ENCODE measurements at regions not wholly inside any gene's neighbourhood (a gene's known extent, or its start where the extent isn't known, plus 50 kb on each side); places are given as distances from the start of the nearest gene placed in this dataset.
"Not testable (repeated sequence)": the region's sequence is repeated elsewhere in the genome, so short reads cannot be mapped to it uniquely, and the experiment has no call there.

GRCh38 chr1:121050097-121050496, 134.0 kb downstream of the FAM72B start:
- H4K20me1 ChIP-seq (ENCODE audit: insufficient read depth, low read length); H3K36me3 ChIP-seq (replicated peaks in 1 of 2; ENCODE audit: control insufficient read depth in 1 of 2, insufficient read depth in 2 of 2, low read length in 2 of 2); H2AFZ ChIP-seq (ENCODE audit: low read length); FAIRE-seq; CTCF ChIA-PET (ENCODE audit: low intra/inter-chr PET ratio, low total read pairs); intact Hi-C loops (cut with micrococcal nuclease; ENCODE audit: unreplicated experiment); H3K9me3 ChIP-seq (ENCODE audit: low read length); H3K9ac ChIP-seq (ENCODE audit: insufficient read depth, low read depth, low read length); H3K4me1 ChIP-seq (ENCODE audit: insufficient read depth, low read length); H3K27ac ChIP-seq (ENCODE audit: extremely low read length, insufficient read depth, low read length); H3K4me3 ChIP-seq (replicated peaks in 1 of 3; ENCODE audit: insufficient read depth in 1 of 3, low read depth in 2 of 3, low read length in 3 of 3); DNase-seq (ENCODE audit: low spot score); H3K4me2 ChIP-seq (ENCODE audit: low read depth, low read length); BruUV-seq (replicated peaks); POLR2A ChIA-PET; ATAC-seq; H3K27me3 ChIP-seq (ENCODE audit: control insufficient read depth in 1 of 2, insufficient read depth in 2 of 2, low read length in 2 of 2); in situ Hi-C loops (cut with HindIII; ENCODE audit: extremely low pct_ligation_motif_present, low pct_unique_long_range_greater_than_20kb); H3K79me2 ChIP-seq (ENCODE audit: insufficient read depth, low read length): not testable (repeated sequence)
- WGBS (ENCODE audit: low lambda C conversion rate): 32% methylated on average over 5 of the region's 5 CpGs

DNA sequence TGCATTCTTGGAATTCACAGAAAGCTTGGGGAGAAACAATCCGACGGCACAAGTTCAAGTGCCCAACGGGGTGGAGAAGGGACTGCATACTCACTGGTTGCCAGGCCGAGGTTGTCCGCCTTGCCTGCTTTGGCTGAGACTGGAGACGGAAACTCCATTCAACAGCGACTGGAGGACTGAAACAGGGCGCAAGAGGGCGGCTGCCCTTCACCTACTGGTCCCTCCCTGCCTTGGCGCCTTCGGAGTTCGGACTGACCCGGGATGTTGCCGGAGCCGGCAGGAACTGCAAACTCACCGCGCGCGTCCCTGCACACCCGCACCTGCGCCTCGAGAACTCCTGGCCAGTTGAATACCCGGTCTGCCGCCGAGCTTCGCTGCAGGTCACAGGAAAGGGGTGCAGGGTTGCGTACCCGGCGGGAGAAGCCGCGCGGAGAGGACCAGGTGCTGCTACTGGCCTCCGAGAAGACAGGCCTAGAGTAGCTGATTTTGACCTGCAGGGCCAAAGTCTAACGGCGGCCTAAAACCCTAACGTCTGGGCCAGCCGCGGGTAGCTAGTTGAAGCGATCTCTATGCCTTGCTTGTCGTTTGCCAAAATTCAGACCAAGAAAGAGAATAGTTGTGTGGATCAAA, 132.9 kb downstream of the FAM72B start:
- H3K27me3 ChIP-seq (ENCODE audit: control insufficient read depth in 1 of 2, insufficient read depth in 2 of 2, low read length in 2 of 2); H3K9me3 ChIP-seq (ENCODE audit: low read length); H3K27ac ChIP-seq (ENCODE audit: extremely low read length, insufficient read depth, low read length); H4K20me1 ChIP-seq (ENCODE audit: insufficient read depth, low read length); H3K4me2 ChIP-seq (ENCODE audit: low read depth, low read length); intact Hi-C loops (cut with micrococcal nuclease; ENCODE audit: unreplicated experiment); FAIRE-seq; H3K36me3 ChIP-seq (replicated peaks in 1 of 2; ENCODE audit: control insufficient read depth in 1 of 2, insufficient read depth in 2 of 2, low read length in 2 of 2); BruUV-seq (replicated peaks); in situ Hi-C loops (cut with HindIII; ENCODE audit: extremely low pct_ligation_motif_present, low pct_unique_long_range_greater_than_20kb); POLR2A ChIA-PET; DNase-seq (ENCODE audit: low spot score); CTCF ChIA-PET (ENCODE audit: low intra/inter-chr PET ratio, low total read pairs); H3K79me2 ChIP-seq (ENCODE audit: insufficient read depth, low read length); H3K4me1 ChIP-seq (ENCODE audit: insufficient read depth, low read length); H2AFZ ChIP-seq (ENCODE audit: low read length); H3K4me3 ChIP-seq (replicated peaks in 1 of 3; ENCODE audit: insufficient read depth in 1 of 3, low read depth in 2 of 3, low read length in 3 of 3); H3K9ac ChIP-seq (ENCODE audit: insufficient read depth, low read depth, low read length): not testable (repeated sequence)
- peak; percentile 48 for ATAC-seq
- WGBS (ENCODE audit: low lambda C conversion rate): 55% methylated on average over 16 of the region's 40 CpGs

DNA sequence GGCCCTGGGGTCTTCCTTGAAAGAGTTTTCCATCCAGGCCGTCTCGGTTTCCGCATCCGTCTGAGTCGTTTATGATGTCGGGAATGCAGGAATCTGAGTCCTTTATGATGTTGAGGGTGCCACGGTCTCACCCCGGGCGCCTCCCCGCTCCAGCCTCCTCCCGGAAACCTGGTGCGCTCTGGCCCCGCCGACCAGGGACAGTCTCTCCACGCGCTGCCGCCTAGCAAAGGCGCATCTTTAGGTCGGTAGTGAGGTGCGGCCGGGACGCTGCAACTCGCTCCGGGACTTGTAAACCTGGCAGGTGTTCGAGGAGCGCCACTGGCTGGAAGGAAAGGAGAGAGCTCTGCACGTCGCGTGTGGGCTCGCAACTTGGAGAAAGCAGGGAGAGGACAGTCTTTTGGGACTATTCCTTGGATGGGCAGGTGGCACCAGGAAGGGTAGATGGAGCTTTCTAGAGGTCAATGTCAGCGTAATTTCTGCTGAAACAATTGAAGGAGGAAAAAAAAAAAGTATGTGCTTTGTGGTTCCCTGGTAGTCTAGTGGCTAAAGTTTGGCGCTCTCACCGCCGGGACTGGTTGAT, 132.0 kb downstream of the FAM72B start:
- H3K4me3 ChIP-seq (replicated peaks in 1 of 3; ENCODE audit: insufficient read depth in 1 of 3, low read depth in 2 of 3, low read length in 3 of 3); H2AFZ ChIP-seq (ENCODE audit: low read length); H3K9ac ChIP-seq (ENCODE audit: insufficient read depth, low read depth, low read length); BruUV-seq (replicated peaks); H3K79me2 ChIP-seq (ENCODE audit: insufficient read depth, low read length); in situ Hi-C loops (cut with HindIII; ENCODE audit: extremely low pct_ligation_motif_present, low pct_unique_long_range_greater_than_20kb); H3K27ac ChIP-seq (ENCODE audit: extremely low read length, insufficient read depth, low read length); H3K4me1 ChIP-seq (ENCODE audit: insufficient read depth, low read length); DNase-seq (ENCODE audit: low spot score); CTCF ChIA-PET (ENCODE audit: low intra/inter-chr PET ratio, low total read pairs); FAIRE-seq; POLR2A ChIA-PET; intact Hi-C loops (cut with micrococcal nuclease; ENCODE audit: unreplicated experiment); ATAC-seq; H3K36me3 ChIP-seq (replicated peaks in 1 of 2; ENCODE audit: control insufficient read depth in 1 of 2, insufficient read depth in 2 of 2, low read length in 2 of 2); H3K27me3 ChIP-seq (ENCODE audit: control insufficient read depth in 1 of 2, insufficient read depth in 2 of 2, low read length in 2 of 2); H3K4me2 ChIP-seq (ENCODE audit: low read depth, low read length); H3K9me3 ChIP-seq (ENCODE audit: low read length); H4K20me1 ChIP-seq (ENCODE audit: insufficient read depth, low read length): not testable (repeated sequence)
- WGBS (ENCODE audit: low lambda C conversion rate): 55% methylated on average over 9 of the region's 34 CpGs

- H3K27ac ChIP-seq (ENCODE audit: extremely low read length, insufficient read depth, low read length); H3K4me1 ChIP-seq (ENCODE audit: insufficient read depth, low read length); ATAC-seq; H3K4me2 ChIP-seq (ENCODE audit: low read depth, low read length); in situ Hi-C loops (cut with HindIII; ENCODE audit: extremely low pct_ligation_motif_present, low pct_unique_long_range_greater_than_20kb); H3K27me3 ChIP-seq (ENCODE audit: control insufficient read depth in 1 of 2, insufficient read depth in 2 of 2, low read length in 2 of 2); H4K20me1 ChIP-seq (ENCODE audit: insufficient read depth, low read length); H3K9me3 ChIP-seq (ENCODE audit: low read length); CTCF ChIA-PET (ENCODE audit: low intra/inter-chr PET ratio, low total read pairs); BruUV-seq (replicated peaks); FAIRE-seq; H3K4me3 ChIP-seq (replicated peaks in 1 of 3; ENCODE audit: insufficient read depth in 1 of 3, low read depth in 2 of 3, low read length in 3 of 3); POLR2A ChIA-PET; H3K79me2 ChIP-seq (ENCODE audit: insufficient read depth, low read length); intact Hi-C loops (cut with micrococcal nuclease; ENCODE audit: unreplicated experiment); H3K9ac ChIP-seq (ENCODE audit: insufficient read depth, low read depth, low read length); H2AFZ ChIP-seq (ENCODE audit: low read length); DNase-seq (ENCODE audit: low spot score); H3K36me3 ChIP-seq (replicated peaks in 1 of 2; ENCODE audit: control insufficient read depth in 1 of 2, insufficient read depth in 2 of 2, low read length in 2 of 2): not testable (repeated sequence)
- 0% methylated on average over 1 of the region's 1 CpG for WGBS (ENCODE audit: low lambda C conversion rate)
These were observed 129.2 kb downstream of the FAM72B start for GRCh38 chr1:121054928-121055327.

All from HepG2 (cell line).